Cardiac muscle cell (in vitro differentiated cells and primary cell): ENCODE measurements at regions not wholly inside any gene's neighbourhood (a gene's known extent, or its start where the extent isn't known, plus 50 kb on each side); places are given as distances from the start of the nearest gene placed in this dataset.
"Not testable (repeated sequence)": the region's sequence is repeated elsewhere in the genome, so short reads cannot be mapped to it uniquely, and the experiment has no call there.

Experiments
- DNase-seq, 2 donors: peaks; one replicate each; pipeline versions ENCODE4 v3.0.0 to v3.0.0-alpha.2; 2010 to 2017; ENCODE audit warnings: low read depth in 1 of 2, low spot score in 1 of 2
- H3K27ac ChIP-seq: fragments of 200-600 bp; sonication (generic); 2 replicates; pipeline ENCODE4 v1.5.1; 2016
- H3K27me3 ChIP-seq: fragments of 200-600 bp; sonication (generic); 2 replicates; pipeline ENCODE4 v1.6.0; 2016; ENCODE audit warnings: control low read depth
- H3K36me3 ChIP-seq: fragments of 200-600 bp; sonication (generic); 2 replicates; pipeline ENCODE4 v1.5.1; 2016; ENCODE audit warnings: control low read depth
- H3K4me1 ChIP-seq: fragments of 200-600 bp; sonication (generic); 2 replicates; pipeline ENCODE4 v1.8.1; 2017; ENCODE audit warnings: low read depth, mild to moderate bottlenecking, mixed run types
- H3K4me3 ChIP-seq: fragments of 200-600 bp; sonication (generic); 2 replicates; pipeline ENCODE4 v1.5.1; 2016; ENCODE audit warnings: mild to moderate bottlenecking
- H3K9me3 ChIP-seq: fragments of 200-600 bp; sonication (generic); 2 replicates; pipeline ENCODE4 v1.5.1; 2017; ENCODE audit warnings: low read depth, mild to moderate bottlenecking, control low read depth
- CTCF ChIP-seq: IDR thresholded peaks from 2 replicates; pipeline ENCODE4 v1.5.1; 2012; ENCODE audit warnings: low read depth, mild to moderate bottlenecking, low read length

DNA sequence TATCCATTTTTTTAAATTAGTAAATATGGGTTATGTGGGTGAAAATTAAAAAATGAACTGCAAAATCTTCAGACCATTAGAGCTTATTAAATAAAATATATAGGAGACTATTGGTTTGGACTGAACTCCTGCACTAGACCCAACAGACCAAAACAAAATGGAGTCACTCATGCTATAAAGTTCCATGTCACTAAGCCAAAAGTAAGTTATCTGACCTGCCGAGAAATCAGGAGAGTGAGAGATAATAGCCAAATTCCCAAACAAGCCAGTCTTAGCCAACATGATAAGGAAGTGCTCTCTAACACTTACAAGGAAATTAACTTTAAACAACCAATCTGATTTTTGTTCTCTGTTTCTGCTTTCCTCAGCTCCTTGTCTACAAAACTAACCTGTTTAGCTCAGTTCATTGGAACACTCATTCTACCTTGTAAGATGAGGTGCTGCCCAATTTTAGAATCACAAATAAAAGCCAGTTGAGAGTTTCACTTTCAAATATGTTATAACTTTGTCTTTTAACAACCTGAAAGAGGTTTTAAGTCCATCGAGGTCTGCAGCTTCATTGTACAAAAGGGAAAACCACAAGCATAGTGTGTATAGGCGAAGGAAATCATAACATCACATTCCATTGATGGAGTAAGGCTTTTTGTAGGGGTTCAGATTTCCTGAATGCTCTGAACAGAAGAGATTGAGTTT, 220.5 kb downstream of the TENT5A start:
- no peaks in the 10 kb centered on the region for H3K9me3 ChIP-seq
- DNase-seq: no peak
- no peaks in the 10 kb centered on the region for H3K36me3 ChIP-seq
- H3K4me3 ChIP-seq: no peak overlapping the region
- H3K27ac ChIP-seq: no peak overlapping the region
- H3K27me3 ChIP-seq: no peaks in the 10 kb centered on the region
- H3K4me1 ChIP-seq: no peaks in the 10 kb centered on the region
- no peak for TF ChIP-seq CTCF

GRCh38 chr6:81517455-81517854, 235.0 kb downstream of the TENT5A start:
- no peak for DNase-seq
- no peaks in the 10 kb centered on the region for H3K4me1 ChIP-seq
- H3K27me3 ChIP-seq: no peaks in the 10 kb centered on the region
- H3K4me3 ChIP-seq: no peak overlapping the region
- no peaks in the 10 kb centered on the region for H3K36me3 ChIP-seq
- H3K9me3 ChIP-seq: no peaks in the 10 kb centered on the region
- TF ChIP-seq CTCF: no peak
- H3K27ac ChIP-seq: no peak overlapping the region

DNA sequence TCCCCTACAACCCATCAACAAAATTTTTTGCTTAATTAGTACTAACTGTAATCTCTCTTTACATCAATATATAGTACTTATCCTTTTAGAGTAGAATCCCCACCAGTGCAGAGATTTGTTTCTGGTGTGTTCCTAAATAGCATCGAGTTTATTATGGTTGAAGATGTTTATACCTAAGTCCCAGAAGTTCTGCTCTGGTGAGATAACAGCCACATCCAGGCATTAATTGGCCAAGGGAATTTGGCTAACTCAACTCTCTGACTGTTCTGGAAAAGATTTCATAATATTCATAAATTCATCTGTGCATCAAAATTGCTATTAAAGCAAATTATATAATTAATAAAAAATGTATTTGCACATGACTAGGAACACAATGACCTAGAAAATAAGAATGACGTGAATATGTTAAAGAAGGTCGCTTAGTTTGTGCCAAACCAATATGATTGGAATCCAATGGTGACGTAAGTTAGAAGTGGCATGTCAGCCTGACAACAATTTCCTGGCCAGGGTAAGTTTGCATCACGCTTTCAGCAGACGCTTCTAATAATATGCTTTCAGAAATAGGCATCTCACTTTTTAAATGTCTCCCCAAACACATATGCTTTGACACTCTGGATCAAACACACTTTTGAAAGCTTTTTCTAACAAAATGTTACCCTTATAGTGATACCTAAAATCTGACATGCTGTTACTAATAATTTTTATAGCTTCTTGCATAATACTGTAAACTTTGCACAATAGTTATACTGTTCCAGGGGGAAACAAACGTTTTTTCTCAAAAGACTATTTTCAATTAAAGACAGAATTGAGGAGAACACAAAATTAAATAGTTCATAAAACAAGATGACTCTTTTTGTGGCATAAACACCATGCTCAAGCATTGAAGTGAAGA, 236.7 kb downstream of the TENT5A start:
- H3K4me3 ChIP-seq: no peak overlapping the region
- H3K9me3 ChIP-seq: no peaks in the 10 kb centered on the region
- H3K4me1 ChIP-seq: no peaks in the 10 kb centered on the region
- no peak overlapping the region for H3K27ac ChIP-seq
- no peaks in the 10 kb centered on the region for H3K27me3 ChIP-seq
- H3K36me3 ChIP-seq: no peaks in the 10 kb centered on the region
- peak in 1 of 2 donors; percentile 68 for DNase-seq
- TF ChIP-seq CTCF: no peak

GRCh38 chr6:81514195-81514594, 238.3 kb downstream of the TENT5A start:
- not testable (repeated sequence) for H3K9me3 ChIP-seq, H3K4me1 ChIP-seq, H3K36me3 ChIP-seq, H3K4me3 ChIP-seq, H3K27ac ChIP-seq, DNase-seq, H3K27me3 ChIP-seq

GRCh38 chr6:81511423-81511822, 241.1 kb downstream of the TENT5A start:
- Histone ChIP-seq H3K27ac (no peak overlapping the region), H3K4me3 (no peak overlapping the region), H3K4me1 (no peaks in the 10 kb centered on the region), H3K9me3 (no peaks in the 10 kb centered on the region), H3K36me3 (no peaks in the 10 kb centered on the region), H3K27me3 (no peaks in the 10 kb centered on the region)
- TF ChIP-seq CTCF: no peak
- no peak for DNase-seq

DNA sequence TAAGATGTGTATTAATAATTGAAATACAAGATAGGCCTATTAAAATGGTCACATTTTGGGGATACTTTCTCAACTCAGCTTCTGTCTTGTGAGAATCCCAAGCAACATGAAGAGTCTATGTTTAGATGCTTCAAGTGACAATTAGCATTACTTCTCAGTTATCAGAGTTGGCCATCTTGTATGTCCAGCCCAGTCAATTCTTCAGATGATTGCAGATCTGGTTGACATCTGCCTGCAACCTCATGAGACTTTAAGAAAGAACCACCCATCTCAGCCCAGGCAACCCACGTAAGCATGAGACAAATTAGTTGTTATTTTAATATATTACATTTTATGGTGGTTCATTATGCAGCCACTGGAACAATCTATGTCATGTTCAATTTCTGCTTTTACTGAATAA, 256.5 kb downstream of the TENT5A start:
- Histone ChIP-seq H3K4me3 (no peak overlapping the region), H3K36me3 (no peaks in the 10 kb centered on the region), H3K9me3 (no peaks in the 10 kb centered on the region), H3K4me1 (no peaks in the 10 kb centered on the region), H3K27me3 (no peaks in the 10 kb centered on the region), H3K27ac (no peak overlapping the region)
- no peak for TF ChIP-seq CTCF
- DNase-seq: no peak
